GM21381 (cell line): ENCODE measurements at regions not wholly inside any gene's neighbourhood (a gene's known extent, or its start where the extent isn't known, plus 50 kb on each side); places are given as distances from the start of the nearest gene placed in this dataset.

Source experiments
- ATAC-seq: cut with Tn5 transposase; IDR thresholded peaks from one replicate; pipeline ENCODE4 v1.9.1; 2021; ENCODE audit warnings: mild to moderate bottlenecking, moderate library complexity; ENCODE audit not compliant: unreplicated experiment

DNA sequence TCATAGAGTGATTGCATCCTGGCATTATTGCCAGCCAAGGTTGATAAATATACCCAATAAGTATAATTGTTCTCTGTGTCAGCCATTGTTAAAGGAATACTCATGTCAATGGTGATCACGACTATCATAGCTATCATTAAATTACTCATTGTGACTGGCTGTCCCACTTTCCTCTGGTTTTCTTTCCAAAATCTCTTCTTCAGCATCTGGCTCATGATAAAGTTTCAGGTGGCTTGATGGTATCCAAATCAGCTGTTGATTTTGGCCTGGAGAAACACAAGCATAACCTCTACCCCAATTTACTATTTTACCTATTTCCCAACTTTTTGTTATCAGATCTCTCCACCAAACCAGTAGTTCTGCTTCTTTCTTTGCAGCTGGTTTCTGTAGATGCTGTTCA is 67.1 kb upstream of the SPIN2A start:
- no peak for ATAC-seq

DNA sequence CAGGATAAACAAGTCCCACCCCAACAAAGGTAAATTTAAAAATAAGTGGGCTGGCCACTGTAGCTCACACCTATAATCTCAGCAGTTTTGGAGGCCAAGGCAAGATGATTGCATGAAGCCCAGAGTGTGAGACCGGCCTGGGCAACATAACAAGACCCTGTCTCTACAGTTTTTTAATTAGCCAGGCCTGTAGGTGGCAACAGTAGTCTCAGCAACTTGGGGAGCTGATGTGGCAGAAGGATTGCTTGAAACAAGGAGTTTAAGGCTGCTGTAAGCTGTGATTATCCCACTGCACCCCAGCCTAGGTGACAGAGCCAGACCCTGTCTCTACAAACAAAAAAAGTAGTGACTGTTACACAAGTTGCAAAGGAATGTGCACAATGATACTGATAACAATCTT is 74.6 kb upstream of the FAAH2 start:
- ATAC-seq, result no peak

DNA sequence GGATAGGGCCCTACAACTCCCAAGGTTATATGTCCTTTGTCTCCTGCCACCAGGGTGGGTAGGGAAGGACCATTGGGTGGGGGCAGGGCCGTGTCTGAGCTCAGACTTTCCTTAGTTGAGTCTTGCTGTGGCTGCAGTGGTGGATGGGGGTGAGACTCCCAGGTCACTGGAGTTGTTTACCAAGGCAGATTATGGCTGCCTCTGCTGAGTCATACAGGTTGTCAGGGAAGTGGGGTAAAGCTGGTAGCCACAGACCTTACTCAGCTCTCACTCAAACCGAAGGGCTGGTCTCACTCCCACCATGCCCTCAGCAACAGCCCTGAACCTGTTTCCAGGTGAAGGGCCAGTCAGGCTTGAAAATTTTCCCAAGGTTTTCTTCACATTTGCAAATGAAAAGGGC is 58.8 kb upstream of the FAAH2 start:
- no peak for ATAC-seq

DNA sequence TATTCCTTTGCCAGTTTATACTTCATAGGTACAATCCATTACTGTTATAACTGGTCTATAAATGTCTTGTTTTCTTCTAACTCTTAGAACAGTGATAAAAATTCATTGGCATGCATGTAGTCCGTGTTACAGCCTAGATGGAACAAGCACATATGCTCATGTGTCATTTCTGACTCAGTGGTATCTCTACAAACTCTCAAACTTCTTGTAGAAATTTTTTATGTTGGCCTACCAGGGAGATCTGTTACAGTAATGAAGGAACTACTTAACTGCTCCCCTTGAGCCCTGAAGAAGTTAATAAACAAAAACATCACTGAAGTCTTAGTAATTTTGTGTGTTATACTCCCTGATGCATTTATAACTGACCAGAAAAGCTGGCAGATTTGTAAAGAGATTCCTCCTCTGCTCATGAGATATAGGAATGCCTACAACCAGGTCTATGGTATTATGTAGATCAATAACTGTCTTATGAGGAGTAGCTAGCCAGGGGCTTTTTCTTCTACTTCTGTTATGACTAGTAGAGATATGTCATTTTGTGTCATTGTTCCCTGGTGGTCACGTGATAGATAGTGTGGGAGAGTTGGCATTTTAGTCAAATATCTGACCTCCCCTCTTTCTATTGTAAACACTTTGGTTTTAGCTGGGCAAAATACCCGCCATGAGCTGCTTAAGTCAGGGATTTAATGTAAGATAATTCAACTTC is 53.7 kb upstream of the FAAH2 start:
- ATAC-seq, result peak; percentile 61
